ENCODE measurements at regions not wholly inside any gene's neighbourhood (a gene's known extent, or its start where the extent isn't known, plus 50 kb on each side); places are given as distances from the start of the nearest gene placed in this dataset.

DNA sequence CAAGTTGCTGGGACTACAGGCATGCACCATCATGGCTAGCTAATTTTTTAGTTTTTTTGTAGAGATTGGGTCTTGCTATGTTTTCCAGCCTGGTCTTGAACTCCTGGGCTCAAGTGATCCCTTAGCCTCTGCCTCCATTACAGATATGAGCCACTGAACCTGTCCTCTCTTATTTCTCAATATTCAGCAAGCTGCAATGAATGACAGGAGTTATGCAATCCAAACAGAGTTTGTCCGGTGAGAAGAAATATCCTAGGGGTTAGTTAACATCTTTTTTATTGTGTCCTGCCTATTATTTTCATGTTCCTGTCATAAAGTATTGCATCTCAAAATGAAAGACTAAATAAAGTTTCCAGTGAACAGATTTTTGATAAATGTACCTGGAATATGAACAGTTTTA, 1161.4 kb downstream of the OTOL1 start (continued):
- TF ChIP-seq, protein P1, sequence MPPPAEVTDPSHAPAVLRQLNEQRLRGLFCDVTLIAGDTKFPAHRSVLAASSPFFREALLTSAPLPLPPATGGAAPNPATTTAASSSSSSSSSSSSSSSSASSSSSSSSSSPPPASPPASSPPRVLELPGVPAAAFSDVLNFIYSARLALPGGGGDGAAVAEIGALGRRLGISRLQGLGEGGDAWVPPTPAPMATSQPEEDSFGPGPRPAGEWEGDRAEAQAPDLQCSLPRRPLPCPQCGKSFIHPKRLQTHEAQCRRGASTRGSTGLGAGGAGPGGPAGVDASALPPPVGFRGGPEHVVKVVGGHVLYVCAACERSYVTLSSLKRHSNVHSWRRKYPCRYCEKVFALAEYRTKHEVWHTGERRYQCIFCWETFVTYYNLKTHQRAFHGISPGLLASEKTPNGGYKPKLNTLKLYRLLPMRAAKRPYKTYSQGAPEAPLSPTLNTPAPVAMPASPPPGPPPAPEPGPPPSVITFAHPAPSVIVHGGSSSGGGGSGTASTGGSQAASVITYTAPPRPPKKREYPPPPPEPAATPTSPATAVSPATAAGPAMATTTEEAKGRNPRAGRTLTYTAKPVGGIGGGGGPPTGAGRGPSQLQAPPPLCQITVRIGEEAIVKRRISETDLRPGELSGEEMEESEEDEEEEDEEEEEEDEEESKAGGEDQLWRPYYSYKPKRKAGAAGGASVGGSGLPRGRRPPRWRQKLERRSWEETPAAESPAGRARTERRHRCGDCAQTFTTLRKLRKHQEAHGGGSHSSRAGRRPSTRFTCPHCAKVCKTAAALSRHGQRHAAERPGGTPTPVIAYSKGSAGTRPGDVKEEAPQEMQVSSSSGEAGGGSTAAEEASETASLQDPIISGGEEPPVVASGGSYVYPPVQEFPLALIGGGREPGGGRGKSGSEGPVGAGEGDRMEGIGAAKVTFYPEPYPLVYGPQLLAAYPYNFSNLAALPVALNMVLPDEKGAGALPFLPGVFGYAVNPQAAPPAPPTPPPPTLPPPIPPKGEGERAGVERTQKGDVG (CRISPR knock-in tag; IDR thresholded peaks at IDR 0.05) = no peak
- TF ChIP-seq HDAC2 (IDR thresholded peaks at IDR 0.05) (no peak), CREM (IDR thresholded peaks at IDR 0.05; ENCODE audit: low read depth) (no peak), FOS (IDR thresholded peaks at IDR 0.05; ENCODE audit: borderline replicate concordance, extremely low read depth, insufficient read length) (no peak), NR2C2 (IDR thresholded peaks at IDR 0.05; ENCODE audit: borderline replicate concordance, control insufficient read depth, insufficient read length, low read depth) (no peak)

DNA sequence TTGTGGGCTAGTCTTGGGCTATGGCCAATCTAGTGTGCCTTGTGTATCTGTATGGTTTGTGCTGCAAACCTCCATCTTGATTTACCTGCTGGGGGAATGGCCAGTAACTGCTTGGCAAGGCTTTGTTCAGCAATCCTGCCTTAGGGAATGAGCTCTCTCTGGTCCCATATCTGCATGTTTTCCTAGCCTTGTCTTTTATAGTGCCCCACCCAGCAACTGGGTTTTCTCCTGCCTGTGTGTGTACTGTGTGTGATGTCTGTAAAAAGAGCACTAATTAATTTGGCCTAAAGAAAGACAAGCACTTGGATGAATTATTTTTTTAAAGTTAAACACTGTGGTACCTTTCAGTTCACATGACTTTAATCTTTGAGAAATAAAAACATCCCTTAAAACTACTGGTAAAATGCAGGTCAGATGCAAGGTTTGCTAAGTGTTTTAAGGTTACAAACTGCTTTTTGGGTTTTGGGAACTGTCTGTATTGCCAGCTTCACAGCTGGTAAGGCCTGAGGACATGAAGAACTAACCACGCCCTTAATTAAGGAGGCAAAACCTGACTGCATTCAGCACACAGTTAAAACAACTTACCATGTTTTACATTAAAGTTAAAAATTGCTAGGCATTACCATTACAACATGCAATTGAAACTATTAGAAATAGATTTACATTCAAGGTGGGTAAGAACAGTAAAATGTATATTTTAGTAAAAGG, 1169.2 kb downstream of the OTOL1 start:
- Histone ChIP-seq H2AFZ (ENCODE audit: control insufficient read depth, low read depth, low read length) (no peak overlapping the region), H4K20me1 (ENCODE audit: control insufficient read depth, insufficient read depth) (no peaks in the 10 kb centered on the region), H3K27me3 (replicated peaks in 1 of 2; ENCODE audit: control insufficient read depth in 2 of 2, insufficient read depth in 2 of 2, low read length in 1 of 2) (no peaks in the 10 kb centered on the region), H3K9ac (ENCODE audit: control insufficient read depth, insufficient read depth, low read length) (no peak overlapping the region), H3K4me3 (no peak overlapping the region), H3K36me3 (ENCODE audit: control insufficient read depth in 2 of 2, insufficient read depth in 2 of 2, low read length in 1 of 2) (no peaks in the 10 kb centered on the region), H3K9me3 (replicated peaks; ENCODE audit: control insufficient read depth, insufficient read depth, low read length) (no peaks in the 10 kb centered on the region), H3K79me2 (ENCODE audit: control insufficient read depth, insufficient read depth, low read length) (no peaks in the 10 kb centered on the region), H3K4me2 (ENCODE audit: control insufficient read depth, insufficient read depth) (no peak overlapping the region), H3K4me1 (ENCODE audit: control insufficient read depth, insufficient read depth, low read length) (no peaks in the 10 kb centered on the region), H3K27ac (ENCODE audit: control insufficient read depth, insufficient read depth) (no peak overlapping the region)
- no TSS peak for BruUV-seq (replicated peaks)
- in situ Hi-C loops (cut with MboI) = no loop called here
- ChIA-PET CTCF (interaction anchor here (0.7 kb wide), 1 partner anchor 604 kb away, joined by 3 read pairs; no protein-coding TSS in a partner anchor), RAD21 (ENCODE audit: unreplicated experiment) (no interaction called here), SMC1A (ENCODE audit: uncharacterized antibody, unreplicated experiment) (no interaction called here), POLR2A (no interaction called here)
- WGBS (ENCODE audit: insufficient coverage, insufficient replicate concordance, low lambda C conversion rate, missing lambda C conversion rate) = 5% methylated on average over 1 of the region's 1 CpG
- FAIRE-seq = no peak
- no peak for ATAC-seq
- no peak for DNase-seq (ENCODE audit: low read depth, low spot score)
- intact Hi-C loops (cut with micrococcal nuclease; ENCODE audit: unreplicated experiment) = no loop called here
- TF ChIP-seq CHD2 (IDR thresholded peaks at IDR 0.05; ENCODE audit: borderline replicate concordance, low read depth, low read length) (no peak), ZNF274 (IDR thresholded peaks at IDR 0.05; ENCODE audit: insufficient read depth, insufficient read length) (no peak), BMI1 (IDR thresholded peaks at IDR 0.05; ENCODE audit: borderline replicate concordance) (no peak), PAX5 (IDR thresholded peaks at IDR 0.05; ENCODE audit: borderline replicate concordance, low read depth, low read length) (no peak), HDGF (IDR thresholded peaks at IDR 0.05) (no peak), ASH2L (IDR thresholded peaks at IDR 0.05; ENCODE audit: borderline replicate concordance, low read depth) (no peak), FOXM1 (IDR thresholded peaks at IDR 0.05; ENCODE audit: low read depth, low read length) (no peak), MXI1 (IDR thresholded peaks at IDR 0.05; ENCODE audit: low read depth, low read length) (no peak), SUZ12 (IDR thresholded peaks at IDR 0.05; ENCODE audit: unreplicated experiment) (no peak)
- TF ChIP-seq, protein P2, sequence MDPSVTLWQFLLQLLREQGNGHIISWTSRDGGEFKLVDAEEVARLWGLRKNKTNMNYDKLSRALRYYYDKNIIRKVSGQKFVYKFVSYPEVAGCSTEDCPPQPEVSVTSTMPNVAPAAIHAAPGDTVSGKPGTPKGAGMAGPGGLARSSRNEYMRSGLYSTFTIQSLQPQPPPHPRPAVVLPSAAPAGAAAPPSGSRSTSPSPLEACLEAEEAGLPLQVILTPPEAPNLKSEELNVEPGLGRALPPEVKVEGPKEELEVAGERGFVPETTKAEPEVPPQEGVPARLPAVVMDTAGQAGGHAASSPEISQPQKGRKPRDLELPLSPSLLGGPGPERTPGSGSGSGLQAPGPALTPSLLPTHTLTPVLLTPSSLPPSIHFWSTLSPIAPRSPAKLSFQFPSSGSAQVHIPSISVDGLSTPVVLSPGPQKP (IDR thresholded peaks at IDR 0.05; ENCODE audit: low read depth, low read length) = no peak
- TF ChIP-seq, protein P3, sequence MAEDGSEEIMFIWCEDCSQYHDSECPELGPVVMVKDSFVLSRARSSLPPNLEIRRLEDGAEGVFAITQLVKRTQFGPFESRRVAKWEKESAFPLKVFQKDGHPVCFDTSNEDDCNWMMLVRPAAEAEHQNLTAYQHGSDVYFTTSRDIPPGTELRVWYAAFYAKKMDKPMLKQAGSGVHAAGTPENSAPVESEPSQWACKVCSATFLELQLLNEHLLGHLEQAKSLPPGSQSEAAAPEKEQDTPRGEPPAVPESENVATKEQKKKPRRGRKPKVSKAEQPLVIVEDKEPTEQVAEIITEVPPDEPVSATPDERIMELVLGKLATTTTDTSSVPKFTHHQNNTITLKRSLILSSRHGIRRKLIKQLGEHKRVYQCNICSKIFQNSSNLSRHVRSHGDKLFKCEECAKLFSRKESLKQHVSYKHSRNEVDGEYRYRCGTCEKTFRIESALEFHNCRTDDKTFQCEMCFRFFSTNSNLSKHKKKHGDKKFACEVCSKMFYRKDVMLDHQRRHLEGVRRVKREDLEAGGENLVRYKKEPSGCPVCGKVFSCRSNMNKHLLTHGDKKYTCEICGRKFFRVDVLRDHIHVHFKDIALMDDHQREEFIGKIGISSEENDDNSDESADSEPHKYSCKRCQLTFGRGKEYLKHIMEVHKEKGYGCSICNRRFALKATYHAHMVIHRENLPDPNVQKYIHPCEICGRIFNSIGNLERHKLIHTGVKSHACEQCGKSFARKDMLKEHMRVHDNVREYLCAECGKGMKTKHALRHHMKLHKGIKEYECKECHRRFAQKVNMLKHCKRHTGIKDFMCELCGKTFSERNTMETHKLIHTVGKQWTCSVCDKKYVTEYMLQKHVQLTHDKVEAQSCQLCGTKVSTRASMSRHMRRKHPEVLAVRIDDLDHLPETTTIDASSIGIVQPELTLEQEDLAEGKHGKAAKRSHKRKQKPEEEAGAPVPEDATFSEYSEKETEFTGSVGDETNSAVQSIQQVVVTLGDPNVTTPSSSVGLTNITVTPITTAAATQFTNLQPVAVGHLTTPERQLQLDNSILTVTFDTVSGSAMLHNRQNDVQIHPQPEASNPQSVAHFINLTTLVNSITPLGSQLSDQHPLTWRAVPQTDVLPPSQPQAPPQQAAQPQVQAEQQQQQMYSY (CRISPR knock-in tag; IDR thresholded peaks at IDR 0.05) = no peak
